ENCODE measurements at regions not wholly inside any gene's neighbourhood (a gene's known extent, or its start where the extent isn't known, plus 50 kb on each side); places are given as distances from the start of the nearest gene placed in this dataset.

GRCh38 chr5:67311208-67311607, 114.6 kb upstream of the CD180 start:
- peaks cover 3% of the 10 kb centered on the region for H3K9me3 Mint-ChIP-seq (ENCODE audit: low read depth)
- H3K36me3 Mint-ChIP-seq, result no peaks in the 10 kb centered on the region
- CTCF ChIA-PET, result no interaction called here
- no peaks in the 10 kb centered on the region for H3K27me3 Mint-ChIP-seq
- H3K4me1 Mint-ChIP-seq, result peaks cover 10% of the 10 kb centered on the region
- no peak for ATAC-seq
- H3K4me3 Mint-ChIP-seq, result no peak overlapping the region
- no peak overlapping the region for H3K27ac Mint-ChIP-seq
- DNase-seq, result no peak

- peaks cover 10% of the 10 kb centered on the region for H3K4me1 Mint-ChIP-seq
- H3K27me3 Mint-ChIP-seq, result no peaks in the 10 kb centered on the region
- no peak overlapping the region for H3K27ac Mint-ChIP-seq
- DNase-seq, result no peak
- no peak overlapping the region for H3K4me3 Mint-ChIP-seq
- ATAC-seq, result no peak
- no peaks in the 10 kb centered on the region for H3K36me3 Mint-ChIP-seq
- H3K9me3 Mint-ChIP-seq (ENCODE audit: low read depth), result peaks cover 3% of the 10 kb centered on the region
- CTCF ChIA-PET, result no interaction called here
Observed at GRCh38 chr5:67310740-67311139, 114.1 kb upstream of the CD180 start.

- Mint-ChIP-seq H3K9me3 (ENCODE audit: low read depth) (peaks cover 3% of the 10 kb centered on the region), H3K36me3 (no peaks in the 10 kb centered on the region), H3K4me1 (peaks cover 8% of the 10 kb centered on the region), H3K27me3 (no peaks in the 10 kb centered on the region), H3K4me3 (no peak overlapping the region), H3K27ac (no peak overlapping the region)
- ATAC-seq (no peak), DNase-seq (no peak)
- CTCF ChIA-PET, result no interaction called here
Observed at GRCh38 chr5:67310169-67310568, 113.6 kb upstream of the CD180 start.

- peaks cover 8% of the 10 kb centered on the region for H3K4me1 Mint-ChIP-seq
- CTCF ChIA-PET, result no interaction called here
- ATAC-seq, result no peak
Observed at GRCh38 chr5:67308988-67309688, 112.5 kb upstream of the CD180 start.

GRCh38 chr5:67306965-67307607, 110.5 kb upstream of the CD180 start:
- no peaks in the 10 kb centered on the region for H3K27me3 Mint-ChIP-seq
- H3K4me3 Mint-ChIP-seq, result no peak overlapping the region
- H3K9me3 Mint-ChIP-seq (ENCODE audit: low read depth), result peaks cover 3% of the 10 kb centered on the region
- no peak overlapping the region for H3K27ac Mint-ChIP-seq
- CTCF ChIA-PET, result no interaction called here
- no peak for ATAC-seq
- H3K4me1 Mint-ChIP-seq, result peaks cover 8% of the 10 kb centered on the region
- H3K36me3 Mint-ChIP-seq, result no peaks in the 10 kb centered on the region
- DNase-seq, result no peak

More at GRCh38 chr5:67308988-67309688, 112.5 kb upstream of the CD180 start:
- no peaks in the 10 kb centered on the region for H3K27me3 Mint-ChIP-seq
- H3K27ac Mint-ChIP-seq, result no peak overlapping the region
- no peaks in the 10 kb centered on the region for H3K36me3 Mint-ChIP-seq
- DNase-seq, result no peak
- H3K4me3 Mint-ChIP-seq, result no peak overlapping the region
- H3K9me3 Mint-ChIP-seq (ENCODE audit: low read depth), result peaks cover 3% of the 10 kb centered on the region

GRCh38 chr5:67305913-67306710, 109.5 kb upstream of the CD180 start:
- H3K27me3 Mint-ChIP-seq, result no peaks in the 10 kb centered on the region
- peaks cover 3% of the 10 kb centered on the region for H3K9me3 Mint-ChIP-seq (ENCODE audit: low read depth)
- peaks cover 10% of the 10 kb centered on the region for H3K4me1 Mint-ChIP-seq
- ATAC-seq (no peak), DNase-seq (no peak)
- no peak overlapping the region for H3K4me3 Mint-ChIP-seq
- no peak overlapping the region for H3K27ac Mint-ChIP-seq
- CTCF ChIA-PET, result no interaction called here
- no peaks in the 10 kb centered on the region for H3K36me3 Mint-ChIP-seq

- CTCF ChIA-PET, result no interaction called here
- ATAC-seq, result no peak
- H3K27ac Mint-ChIP-seq, result no peak overlapping the region
- no peaks in the 10 kb centered on the region for H3K36me3 Mint-ChIP-seq
- no peak overlapping the region for H3K4me3 Mint-ChIP-seq
- peaks cover 10% of the 10 kb centered on the region for H3K4me1 Mint-ChIP-seq
- no peak for DNase-seq
- peaks cover 3% of the 10 kb centered on the region for H3K9me3 Mint-ChIP-seq (ENCODE audit: low read depth)
- H3K27me3 Mint-ChIP-seq, result peaks cover under 1% of the 10 kb centered on the region
Observed at GRCh38 chr5:67305401-67305800, 108.8 kb upstream of the CD180 start.

- Mint-ChIP-seq H3K9me3 (ENCODE audit: low read depth) (no peaks in the 10 kb centered on the region), H3K27me3 (peaks cover 3% of the 10 kb centered on the region), H3K27ac (no peak overlapping the region), H3K4me1 (peaks cover 10% of the 10 kb centered on the region), H3K4me3 (no peak overlapping the region), H3K36me3 (no peaks in the 10 kb centered on the region)
- ATAC-seq, result no peak
- DNase-seq, result no peak
- CTCF ChIA-PET, result interaction anchor here (1.1 kb wide), 1 partner anchor 19 kb away, joined by 3 read pairs; no protein-coding TSS in a partner anchor
Observed at GRCh38 chr5:67303356-67303755, 106.8 kb upstream of the CD180 start.

GRCh38 chr5:67301285-67301903, 104.8 kb upstream of the CD180 start:
- peaks cover 3% of the 10 kb centered on the region for H3K27me3 Mint-ChIP-seq
- DNase-seq (no peak), ATAC-seq (no peak)
- peaks cover 6% of the 10 kb centered on the region for H3K4me1 Mint-ChIP-seq
- no peak overlapping the region for H3K27ac Mint-ChIP-seq
- no peak overlapping the region for H3K4me3 Mint-ChIP-seq
- H3K9me3 Mint-ChIP-seq (ENCODE audit: low read depth), result no peaks in the 10 kb centered on the region
- H3K36me3 Mint-ChIP-seq, result no peaks in the 10 kb centered on the region
- CTCF ChIA-PET, result no interaction called here

GRCh38 chr5:67300326-67300725, 103.7 kb upstream of the CD180 start:
- Mint-ChIP-seq H3K36me3 (no peaks in the 10 kb centered on the region), H3K9me3 (ENCODE audit: low read depth) (no peaks in the 10 kb centered on the region)

GRCh38 chr5:67299231-67299735, 102.7 kb upstream of the CD180 start:
- Mint-ChIP-seq H3K4me3 (no peak overlapping the region), H3K36me3 (no peaks in the 10 kb centered on the region), H3K9me3 (ENCODE audit: low read depth) (no peaks in the 10 kb centered on the region), H3K4me1 (peaks cover 3% of the 10 kb centered on the region), H3K27me3 (peaks cover 6% of the 10 kb centered on the region), H3K27ac (no peak overlapping the region)
- ATAC-seq (no peak), DNase-seq (no peak)
- CTCF ChIA-PET, result no interaction called here

More at GRCh38 chr5:67300326-67300725, 103.7 kb upstream of the CD180 start:
- Mint-ChIP-seq H3K4me3 (no peak overlapping the region), H3K27me3 (peaks cover 3% of the 10 kb centered on the region), H3K4me1 (peaks cover 3% of the 10 kb centered on the region), H3K27ac (no peak overlapping the region)
- no peak for DNase-seq
- CTCF ChIA-PET, result no interaction called here
- ATAC-seq, result no peak

- Mint-ChIP-seq H3K4me1 (peaks cover 3% of the 10 kb centered on the region), H3K27ac (no peak overlapping the region), H3K36me3 (no peaks in the 10 kb centered on the region), H3K27me3 (peaks cover 6% of the 10 kb centered on the region), H3K9me3 (ENCODE audit: low read depth) (no peaks in the 10 kb centered on the region), H3K4me3 (no peak overlapping the region)
- CTCF ChIA-PET, result no interaction called here
- ATAC-seq (no peak), DNase-seq (no peak)
Observed at GRCh38 chr5:67297802-67298532, 101.4 kb upstream of the CD180 start.

GRCh38 chr5:67297376-67297775, 100.8 kb upstream of the CD180 start:
- Mint-ChIP-seq H3K27me3 (peaks cover 7% of the 10 kb centered on the region), H3K9me3 (ENCODE audit: low read depth) (no peaks in the 10 kb centered on the region), H3K27ac (no peak overlapping the region), H3K36me3 (no peaks in the 10 kb centered on the region), H3K4me3 (no peak overlapping the region), H3K4me1 (peaks cover 3% of the 10 kb centered on the region)
- CTCF ChIA-PET, result no interaction called here
- DNase-seq (no peak), ATAC-seq (no peak)

Data from activated CD8-positive, alpha-beta memory T cell treated with anti-CD3 and anti-CD28 coated beads, Interleukin-2, amount 10 ng/mL, durations not matched to agents 7 days and 5 days (primary cell).